HL-60 (cell line): ENCODE measurements at regions not wholly inside any gene's neighbourhood (a gene's known extent, or its start where the extent isn't known, plus 50 kb on each side); places are given as distances from the start of the nearest gene placed in this dataset.

ENCODE experiments used
- POLR2AphosphoS5 ChIP-seq: IDR thresholded peaks from 2 replicates; pipeline ENCODE4 v1.6.1; 2012; ENCODE audit warnings: low read depth
- SPI1 ChIP-seq: IDR thresholded peaks from 2 replicates; pipeline ENCODE4 v1.6.1; 2012; ENCODE audit warnings: low read depth, mild to moderate bottlenecking, borderline replicate concordance
- TF ChIP-seq, protein P1 (sequence below): IDR thresholded peaks from one replicate; pipeline ENCODE4 v1.5.1; 2011; ENCODE audit warnings: low read length, control low read depth, inconsistent platforms; ENCODE audit not compliant: insufficient read depth

DNA sequence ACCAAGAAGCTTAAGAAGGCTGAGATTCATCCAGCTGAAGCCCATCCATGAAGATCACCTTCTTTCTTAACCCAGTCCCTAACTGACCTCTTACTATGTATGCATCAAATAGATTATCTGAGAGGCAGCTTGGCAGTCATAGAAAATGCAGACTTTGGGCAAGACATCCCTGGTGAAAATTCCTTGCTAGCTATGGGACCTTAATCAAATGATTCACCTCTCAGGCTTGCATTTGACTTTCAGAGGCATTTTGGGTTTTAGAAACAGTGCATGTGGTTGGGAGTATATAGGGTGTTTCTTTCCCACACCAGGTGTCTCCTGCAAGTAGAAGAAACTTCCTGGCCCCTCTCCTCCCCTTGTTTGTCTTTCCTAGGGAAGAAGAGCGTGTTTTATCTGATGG lies 188.5 kb upstream of the ISX start:
- TF ChIP-seq, protein P1, sequence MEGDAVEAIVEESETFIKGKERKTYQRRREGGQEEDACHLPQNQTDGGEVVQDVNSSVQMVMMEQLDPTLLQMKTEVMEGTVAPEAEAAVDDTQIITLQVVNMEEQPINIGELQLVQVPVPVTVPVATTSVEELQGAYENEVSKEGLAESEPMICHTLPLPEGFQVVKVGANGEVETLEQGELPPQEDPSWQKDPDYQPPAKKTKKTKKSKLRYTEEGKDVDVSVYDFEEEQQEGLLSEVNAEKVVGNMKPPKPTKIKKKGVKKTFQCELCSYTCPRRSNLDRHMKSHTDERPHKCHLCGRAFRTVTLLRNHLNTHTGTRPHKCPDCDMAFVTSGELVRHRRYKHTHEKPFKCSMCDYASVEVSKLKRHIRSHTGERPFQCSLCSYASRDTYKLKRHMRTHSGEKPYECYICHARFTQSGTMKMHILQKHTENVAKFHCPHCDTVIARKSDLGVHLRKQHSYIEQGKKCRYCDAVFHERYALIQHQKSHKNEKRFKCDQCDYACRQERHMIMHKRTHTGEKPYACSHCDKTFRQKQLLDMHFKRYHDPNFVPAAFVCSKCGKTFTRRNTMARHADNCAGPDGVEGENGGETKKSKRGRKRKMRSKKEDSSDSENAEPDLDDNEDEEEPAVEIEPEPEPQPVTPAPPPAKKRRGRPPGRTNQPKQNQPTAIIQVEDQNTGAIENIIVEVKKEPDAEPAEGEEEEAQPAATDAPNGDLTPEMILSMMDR: no peak
- TF ChIP-seq SPI1 (no peak), POLR2AphosphoS5 (no peak)
